NCI-H82 treated with DMSO at 0.1 percent for 48 hours (cell line): ENCODE measurements at regions not wholly inside any gene's neighbourhood (a gene's known extent, or its start where the extent isn't known, plus 50 kb on each side); places are given as distances from the start of the nearest gene placed in this dataset.

ENCODE experiments used
- DNase-seq: peaks from one replicate; lab custom pipeline; 2025; ENCODE audit not compliant: unreplicated experiment; lab: John Stamatoyannopoulos, UW

DNA sequence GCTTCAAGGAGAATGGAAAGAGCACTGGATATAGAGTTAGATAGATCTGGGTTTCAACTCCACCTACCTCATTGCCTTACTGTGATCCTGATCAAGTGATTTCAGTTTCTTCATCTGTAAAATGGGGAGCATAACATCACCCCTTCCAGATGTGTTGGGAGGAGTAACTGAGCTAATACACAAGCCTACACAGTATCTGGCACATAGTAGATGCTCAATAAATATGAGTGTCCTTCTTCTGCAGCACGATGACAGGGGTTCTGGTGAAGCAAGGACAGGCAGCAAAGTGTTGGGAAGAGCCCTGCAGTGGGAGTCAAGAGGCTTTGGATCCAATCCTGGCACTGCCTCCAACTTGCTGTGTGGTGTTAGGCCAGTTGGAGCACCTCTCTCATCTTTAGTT, 270.0 kb downstream of the UACA start:
- DNase-seq: no peak

DNA sequence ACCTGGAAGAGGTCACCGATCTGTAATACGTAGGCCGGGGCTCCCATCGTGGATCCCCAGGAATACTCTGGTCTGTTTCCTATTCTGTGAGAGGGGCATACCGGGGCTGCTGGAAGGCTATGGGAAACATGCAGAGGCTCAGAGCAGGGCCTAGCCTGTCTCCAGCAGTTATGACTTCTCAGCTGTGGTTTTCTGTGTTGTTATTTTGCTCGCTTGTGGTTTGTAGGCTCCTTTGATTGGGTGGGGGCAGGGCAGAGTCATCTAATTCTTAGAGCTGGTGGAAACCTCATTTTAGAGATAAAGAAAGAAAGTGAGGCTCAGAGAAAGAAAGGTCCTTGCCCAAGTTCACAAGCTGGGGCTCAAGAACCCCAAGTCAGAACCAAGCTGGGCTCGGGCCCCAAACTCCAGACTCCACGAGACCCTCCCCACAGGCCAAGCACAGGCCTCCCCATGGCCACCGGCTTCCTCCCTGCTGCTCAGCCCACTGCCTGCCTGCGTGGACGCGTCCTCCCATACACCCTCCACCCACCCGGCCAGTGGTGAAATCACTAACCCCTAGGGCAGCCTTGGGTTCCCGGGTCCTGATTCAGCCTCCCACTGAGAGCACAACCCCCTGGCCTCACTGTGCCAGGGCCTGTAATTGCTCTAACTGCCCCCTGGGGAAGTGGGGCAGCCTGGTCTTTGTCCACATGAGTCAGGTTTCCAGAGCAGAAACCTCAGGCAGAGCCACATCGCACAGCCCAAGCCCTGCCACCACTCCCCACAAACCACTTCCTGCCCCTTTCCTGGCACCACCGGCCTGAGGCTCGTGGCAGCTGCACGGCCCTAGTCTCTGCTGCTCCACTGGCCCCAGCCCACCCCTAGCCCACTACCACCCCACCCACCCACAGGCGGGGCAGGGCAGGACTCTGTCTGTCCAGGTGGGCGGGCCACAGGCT, 270.8 kb downstream of the UACA start:
- no peak for DNase-seq

DNA sequence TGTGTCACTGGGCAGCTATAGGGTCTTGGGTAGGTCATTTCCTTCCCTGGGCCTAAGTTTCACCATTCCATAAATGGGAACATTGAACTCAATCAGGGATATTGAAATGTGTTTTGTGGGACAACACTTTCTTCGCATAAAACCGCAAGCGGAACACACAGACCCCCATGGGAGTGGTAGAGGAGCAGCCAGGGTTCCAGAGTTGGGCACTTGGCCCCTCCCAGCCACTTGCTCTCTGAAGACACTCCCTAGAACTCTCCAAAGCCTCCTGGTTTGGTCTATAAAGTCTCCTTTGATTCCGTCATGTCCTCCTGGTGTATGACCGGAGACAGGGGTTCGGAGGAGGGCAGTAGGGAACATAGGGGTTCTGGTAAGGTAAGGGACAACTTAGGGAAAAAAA, 271.7 kb downstream of the UACA start:
- no peak for DNase-seq

DNA sequence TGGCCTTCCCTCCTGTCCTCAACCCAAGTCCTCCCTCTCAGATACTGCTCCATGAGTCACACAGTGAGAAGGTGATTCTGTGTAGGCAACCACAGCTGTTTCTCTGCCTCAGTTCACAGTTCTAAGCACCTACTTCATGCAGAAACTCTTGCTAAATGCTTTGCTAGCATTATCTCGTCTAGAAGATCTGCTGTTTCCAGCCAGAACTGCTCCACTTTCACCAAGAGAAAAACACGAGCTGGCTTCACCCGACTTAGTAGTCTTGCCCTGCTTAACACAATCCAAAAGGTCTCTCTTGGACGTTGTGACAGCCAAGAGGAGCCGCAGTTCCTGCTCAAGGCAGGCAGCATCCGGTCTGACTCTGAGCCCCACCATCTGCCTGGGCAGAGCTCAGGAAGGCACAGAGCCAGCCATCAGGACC, 272.1 kb downstream of the UACA start:
- no peak for DNase-seq

DNA sequence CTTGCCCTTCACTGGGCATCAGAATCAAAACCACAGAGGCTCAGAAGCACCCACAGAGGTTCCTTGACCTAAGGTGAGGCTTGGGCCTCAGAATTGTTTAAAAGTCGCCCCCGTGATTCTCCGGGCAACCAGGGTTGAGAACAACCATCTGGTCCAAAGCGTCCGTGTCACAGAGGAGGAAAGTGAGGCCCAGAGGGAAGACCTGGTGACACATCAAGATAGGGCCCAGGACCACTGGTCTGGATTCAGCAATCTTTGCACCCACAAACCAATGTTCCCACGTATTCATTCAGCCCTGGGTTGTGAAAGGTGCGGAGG, 272.6 kb downstream of the UACA start:
- no peak for DNase-seq

DNA sequence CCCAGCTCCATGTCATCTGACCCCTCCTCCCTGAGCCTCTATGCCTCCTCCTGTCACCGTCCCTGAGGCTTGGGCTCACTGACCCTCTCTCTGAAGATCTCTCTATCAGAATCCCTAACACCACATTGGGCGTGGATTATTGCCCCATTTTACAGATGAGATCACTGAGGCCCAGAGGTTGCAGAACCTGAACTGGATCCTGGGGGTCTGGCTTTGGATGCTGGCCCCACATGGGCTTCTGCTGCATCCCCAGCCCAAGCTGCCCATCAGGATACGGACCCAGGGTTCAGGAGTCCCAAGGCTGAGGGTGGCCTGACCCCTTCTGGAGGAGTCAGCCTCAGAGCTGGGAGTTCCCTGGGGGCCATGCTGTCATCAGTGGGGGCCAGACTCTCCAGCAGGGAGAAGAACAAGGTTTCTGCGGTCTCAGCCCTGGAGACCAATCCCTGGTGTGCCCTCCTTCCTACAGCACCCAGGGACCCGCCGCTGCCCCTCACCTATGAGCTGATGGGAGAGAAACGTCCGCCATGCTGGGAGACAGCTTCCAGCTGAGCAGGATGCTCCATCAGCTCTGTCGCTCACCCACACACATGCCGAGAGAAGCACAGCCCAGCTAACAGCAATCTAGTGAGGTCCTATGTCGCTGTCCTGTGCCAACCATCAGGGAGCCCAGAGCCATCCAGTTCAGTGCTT, 273.1 kb downstream of the UACA start:
- no peak for DNase-seq

DNA sequence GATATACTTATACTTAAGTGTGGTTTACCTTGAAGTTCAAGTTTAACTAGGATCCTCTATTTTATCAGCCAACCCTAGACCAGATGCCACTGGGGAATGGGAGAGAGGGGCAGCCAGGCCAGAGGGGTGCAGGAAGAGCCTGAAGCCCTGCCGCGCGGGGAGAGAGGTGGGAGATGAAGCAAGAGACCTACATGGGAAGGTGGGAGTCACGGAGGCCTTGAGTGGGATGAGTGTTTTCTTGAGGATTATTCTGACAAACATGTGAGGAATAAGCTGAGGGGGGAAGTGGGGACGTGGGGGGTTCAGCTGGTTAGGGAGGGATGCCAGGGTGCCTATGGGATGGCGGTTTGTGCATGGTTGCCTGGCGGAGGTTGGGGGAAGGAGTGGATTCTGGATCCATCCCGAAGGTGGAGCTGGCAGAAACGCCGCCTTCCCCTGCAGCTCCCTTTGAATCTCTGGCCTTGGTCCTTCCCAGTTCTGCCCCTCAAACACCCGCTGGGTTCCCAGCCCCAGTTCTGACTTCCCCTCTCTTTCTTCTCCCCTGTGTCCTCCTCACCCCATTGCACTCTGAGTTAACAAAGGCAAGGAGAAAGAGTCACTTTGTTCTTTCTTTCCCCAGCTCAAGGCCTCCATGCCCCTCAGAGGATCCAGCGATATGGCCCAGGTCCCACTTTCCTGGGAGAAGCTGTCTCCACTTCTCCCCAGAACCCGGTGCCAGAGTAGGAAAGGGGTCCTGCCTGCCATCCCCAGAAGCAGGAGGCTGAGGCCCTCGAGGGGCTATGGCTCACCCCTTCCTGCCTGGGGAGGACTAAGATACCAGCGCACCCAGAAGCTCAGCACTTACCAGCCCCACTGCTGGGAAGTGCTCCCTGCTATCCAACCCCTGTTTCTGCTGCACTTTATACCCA, 274.2 kb downstream of the UACA start:
- no peak for DNase-seq

DNA sequence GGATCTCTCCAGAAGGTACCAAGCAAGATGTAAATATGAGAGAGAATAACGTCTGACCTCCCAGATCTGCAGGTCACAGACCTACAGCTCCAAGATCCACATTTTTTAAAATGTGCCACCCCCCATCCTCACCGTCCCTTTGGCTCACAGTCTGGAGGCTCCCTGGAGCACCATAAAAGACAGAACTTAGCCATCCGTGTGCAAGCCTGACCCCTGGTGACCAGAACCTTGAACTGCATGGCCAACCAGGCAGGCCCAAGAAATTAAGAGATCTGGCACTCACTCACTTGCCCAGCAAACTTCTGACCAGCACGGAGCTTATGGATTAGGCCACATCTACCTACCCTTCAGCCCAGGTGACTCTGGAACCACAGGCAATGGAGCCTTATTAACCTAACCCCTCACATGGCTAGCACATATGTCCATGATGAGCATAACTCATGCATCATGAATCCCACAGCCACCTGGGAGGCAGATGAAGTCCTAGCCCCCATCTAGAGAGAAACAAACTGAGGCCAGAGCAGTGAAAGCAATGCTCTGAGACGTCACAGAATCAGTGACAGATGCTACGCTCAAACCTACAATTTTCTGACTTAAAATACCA, 275.3 kb downstream of the UACA start:
- peak; percentile 47 for DNase-seq

DNA sequence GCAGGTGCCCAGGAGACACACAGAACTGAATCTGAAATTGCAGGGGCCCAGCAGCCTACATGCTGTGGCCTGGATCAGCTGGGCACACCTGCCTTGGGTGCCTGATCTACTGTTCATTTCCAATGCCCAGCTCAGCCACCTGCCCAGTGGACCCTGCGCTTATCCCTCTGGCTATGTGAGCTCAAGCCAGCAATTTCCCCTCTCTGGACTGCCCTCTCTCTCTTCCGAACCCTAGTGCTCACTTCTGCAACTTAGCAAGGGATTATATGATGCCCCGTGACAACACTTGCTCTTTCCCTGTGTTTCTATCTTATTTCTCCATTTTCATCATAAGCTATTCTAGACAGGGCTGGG, 276.0 kb downstream of the UACA start:
- no peak for DNase-seq

DNA sequence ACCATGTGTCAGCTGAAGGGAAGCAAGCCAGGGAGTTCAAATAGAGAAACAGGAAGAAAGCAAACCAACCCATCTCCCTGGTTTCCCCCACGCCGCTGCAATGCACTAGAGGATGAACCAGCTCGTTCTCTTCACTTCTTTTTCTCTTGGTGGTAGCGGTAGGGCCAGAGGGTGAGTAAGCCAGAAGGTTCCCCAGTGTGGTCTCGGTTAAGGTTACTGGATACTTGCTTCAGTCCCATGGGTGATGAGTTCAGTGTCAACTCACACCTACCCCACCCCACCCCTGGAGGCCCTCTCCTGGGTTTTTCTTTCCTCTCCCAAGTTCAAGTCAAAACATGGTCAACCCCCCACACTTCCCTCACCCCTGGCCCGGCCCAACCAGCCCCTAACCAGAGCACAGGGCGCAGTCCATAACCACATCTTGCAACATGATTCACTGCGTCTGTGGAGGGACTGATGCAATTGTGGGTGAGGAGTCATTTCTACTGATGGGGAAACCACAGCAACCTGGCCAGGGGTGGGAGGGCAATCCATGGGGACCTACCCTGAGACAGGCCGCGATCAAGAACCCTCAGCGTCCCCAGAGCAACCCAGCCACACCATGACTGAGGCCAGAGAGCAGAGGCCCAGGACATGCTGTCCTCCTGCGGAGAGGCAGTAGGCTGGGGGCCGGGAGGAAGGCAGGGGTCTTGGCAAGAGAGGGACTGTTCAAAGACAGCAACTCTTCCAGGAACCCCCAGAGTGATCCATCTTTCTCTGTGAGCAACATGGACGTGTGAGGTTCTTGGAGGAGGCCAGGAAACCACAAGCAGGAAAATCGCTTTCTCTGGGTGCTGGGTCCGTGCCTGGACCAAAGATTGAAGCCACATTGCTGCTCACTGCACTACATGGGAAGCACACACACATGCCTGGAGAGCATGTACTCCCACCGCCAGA, 276.6 kb downstream of the UACA start:
- DNase-seq: no peak

DNA sequence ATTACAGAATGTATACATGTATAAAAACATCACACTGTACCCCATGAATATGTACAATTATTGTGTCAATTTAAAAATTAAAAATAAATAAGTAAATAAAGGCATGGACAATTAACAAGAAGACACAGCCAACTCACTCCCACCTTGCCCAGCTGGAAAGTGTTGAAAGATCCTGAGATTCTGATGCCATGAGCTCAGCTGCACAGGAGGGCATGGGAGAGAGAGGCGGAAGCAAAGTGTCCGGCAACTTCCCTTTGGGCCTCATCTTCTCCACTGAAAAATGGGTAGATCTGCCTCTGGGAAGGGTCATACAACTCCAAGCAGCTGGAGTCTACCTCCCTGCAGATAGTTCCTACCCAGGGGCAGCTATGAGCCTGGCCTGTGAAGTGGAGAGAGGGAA, 277.3 kb downstream of the UACA start:
- no peak for DNase-seq

DNA sequence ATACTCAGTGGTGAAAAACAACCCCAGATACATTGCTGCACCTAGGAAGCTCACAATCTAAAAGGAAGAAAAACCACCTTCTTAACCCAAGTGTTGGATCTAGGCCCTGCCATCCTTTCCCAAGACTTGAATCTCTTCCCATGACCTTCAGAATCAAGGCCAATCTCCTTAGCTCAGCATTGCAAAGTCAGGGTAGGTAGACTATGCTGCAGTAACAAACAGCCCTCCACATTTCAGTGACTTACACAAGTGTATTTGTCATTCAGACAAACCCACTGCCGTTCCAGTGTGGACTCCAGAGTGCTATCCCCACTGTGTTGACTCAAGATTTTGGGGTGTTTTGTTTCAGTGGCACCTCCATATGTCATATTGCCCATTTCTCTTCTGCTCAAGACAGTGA, 278.4 kb downstream of the UACA start:
- no peak for DNase-seq

DNA sequence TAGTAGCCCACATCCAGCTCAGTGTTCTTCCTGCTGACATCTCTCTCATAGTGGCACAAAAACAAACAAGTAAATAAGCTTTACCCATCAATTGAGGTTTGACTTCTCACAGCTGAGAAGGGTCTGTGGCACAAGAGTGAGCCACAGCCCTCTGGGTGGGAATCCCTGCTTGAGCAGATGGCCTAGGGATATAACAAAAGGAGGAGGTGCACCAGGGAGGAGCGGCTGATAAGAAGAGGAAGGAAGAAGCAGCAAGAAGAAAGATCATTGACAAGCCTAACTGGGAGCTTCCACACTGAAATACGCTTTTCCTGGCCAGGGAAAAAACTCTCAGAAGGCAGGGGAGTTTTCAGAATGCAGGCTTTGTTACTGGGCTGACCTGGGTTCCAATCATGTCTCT, 279.8 kb downstream of the UACA start:
- peak; percentile 23 for DNase-seq

DNA sequence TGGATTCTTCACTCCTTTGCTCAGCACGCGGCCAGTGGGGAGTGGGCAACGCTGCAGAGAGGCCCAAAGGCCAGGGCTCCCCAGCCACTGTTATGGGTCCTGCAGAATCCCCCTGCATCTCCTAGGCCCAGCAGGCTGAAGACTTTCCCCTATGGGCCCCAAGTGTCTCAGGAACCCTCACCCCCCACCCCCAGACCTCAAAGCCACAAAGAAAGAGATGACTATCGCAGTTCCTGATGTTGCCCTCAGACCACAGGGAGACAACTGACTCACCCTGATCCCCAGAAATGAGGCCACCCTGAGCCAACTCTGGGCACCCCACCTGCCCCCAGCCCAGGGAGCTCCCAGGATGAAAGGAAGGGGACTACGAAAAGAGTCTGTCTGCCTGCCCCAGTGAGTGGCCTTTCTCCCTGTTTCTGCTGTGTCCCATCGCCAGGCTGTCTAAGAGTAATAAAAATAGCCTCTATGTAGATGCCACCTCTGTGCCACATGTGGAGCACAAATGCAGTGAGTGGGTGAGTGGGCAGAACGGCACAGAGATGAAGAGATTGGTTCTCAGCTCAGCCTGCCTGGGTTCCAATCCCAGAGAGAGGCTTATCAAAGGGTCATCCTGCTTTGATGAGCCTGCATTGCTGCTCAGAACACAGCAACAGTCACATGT, 283.0 kb downstream of the UACA start:
- DNase-seq: no peak

DNA sequence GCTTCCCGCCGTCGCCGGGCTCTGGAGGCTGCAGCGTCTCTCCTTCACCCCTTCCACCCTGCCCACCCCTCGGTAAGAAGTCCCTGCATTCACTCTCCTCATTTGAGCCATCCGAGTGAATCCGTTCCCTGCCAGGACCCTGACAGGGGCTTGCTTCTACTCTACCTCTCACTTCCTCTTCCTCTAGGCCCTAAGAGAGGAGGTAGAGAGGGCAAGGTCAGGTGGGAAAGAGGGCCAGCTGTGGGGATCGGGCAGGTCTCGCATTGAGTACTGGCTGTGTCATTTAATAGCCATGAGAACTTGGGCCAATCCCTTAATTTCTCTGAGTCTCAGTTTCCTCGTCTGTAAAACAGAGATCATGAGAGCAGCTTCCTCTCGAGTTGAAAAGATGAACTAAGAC, 283.6 kb downstream of the UACA start:
- no peak for DNase-seq

DNA sequence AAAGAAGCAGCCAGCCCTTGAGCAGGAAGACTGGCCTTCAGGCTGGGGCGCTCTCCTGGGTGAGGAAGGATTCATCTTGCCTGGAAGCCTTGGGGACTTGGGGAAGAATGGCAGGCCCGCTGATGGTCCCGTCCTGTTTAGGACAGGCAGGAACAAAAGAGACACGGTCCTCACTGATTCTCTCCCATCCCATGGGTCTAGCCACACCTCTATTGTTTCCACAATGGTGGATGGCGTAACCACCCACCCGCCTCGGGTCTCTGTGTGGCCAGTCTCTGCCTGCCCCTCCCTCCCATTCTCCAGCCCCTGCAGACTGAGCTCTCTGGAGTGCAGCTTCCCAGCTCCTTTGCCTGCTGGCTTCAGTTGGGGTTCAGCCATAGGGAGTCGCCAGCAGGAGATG, 284.3 kb downstream of the UACA start:
- no peak for DNase-seq

DNA sequence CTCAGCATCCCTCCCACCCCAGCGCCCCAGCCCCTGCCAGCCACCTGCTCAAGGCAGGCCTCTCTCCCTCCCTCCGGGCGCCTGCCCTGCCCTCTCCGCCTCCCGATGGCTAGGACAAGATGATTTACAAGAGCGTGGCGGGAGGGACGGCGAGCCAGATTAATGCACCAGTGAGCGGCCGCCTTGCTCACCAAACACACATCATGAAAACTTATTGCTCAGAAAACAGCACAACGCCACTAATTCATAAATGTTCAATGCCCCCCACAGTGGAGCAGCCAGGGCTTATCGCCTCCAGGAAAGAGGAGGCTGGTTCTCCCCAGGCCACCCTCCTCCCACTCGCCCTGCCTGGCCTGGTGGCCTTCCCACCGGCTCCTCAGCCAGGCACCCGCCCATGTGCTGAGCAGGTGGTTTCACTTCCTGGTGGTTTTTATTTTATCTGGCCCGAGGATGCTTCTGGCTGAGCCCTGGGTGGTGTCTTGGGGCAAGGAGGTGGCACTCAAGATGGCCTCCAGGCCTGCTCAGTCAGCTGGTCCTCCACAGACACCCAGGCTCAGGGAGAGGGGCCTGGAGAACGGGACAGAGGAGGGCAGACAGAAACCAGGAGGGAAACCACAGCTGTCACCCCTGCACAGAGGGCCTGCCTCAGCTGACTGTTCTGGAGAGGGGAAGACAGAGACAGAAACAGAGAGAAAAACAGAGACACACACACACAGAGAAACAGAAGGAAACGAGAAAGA, 284.9 kb downstream of the UACA start:
- DNase-seq: no peak

DNA sequence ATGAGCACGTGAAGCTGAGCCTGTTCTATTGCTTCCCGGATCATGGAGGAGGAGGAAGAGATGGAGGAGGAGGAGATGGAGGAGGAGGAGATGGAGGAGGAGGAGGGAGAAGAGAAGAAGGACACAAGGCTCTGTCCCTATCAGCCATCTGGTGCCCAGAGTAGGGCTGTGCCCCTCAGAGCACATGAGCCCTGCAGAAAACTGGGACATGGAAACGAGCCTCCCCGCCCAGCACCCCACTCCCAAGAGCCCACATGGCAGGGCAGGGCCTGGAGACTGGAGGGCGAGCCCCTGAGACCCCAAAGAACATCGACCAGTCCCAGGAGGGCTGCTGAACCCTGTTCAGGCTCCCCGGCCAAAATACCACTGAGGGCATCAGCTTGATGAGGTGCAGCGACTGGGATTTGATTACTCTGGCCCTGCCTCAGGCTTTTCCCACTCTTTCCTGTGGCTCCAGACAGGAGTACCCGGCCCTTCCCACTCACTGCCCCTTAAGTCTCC, 285.6 kb downstream of the UACA start:
- DNase-seq: no peak

DNA sequence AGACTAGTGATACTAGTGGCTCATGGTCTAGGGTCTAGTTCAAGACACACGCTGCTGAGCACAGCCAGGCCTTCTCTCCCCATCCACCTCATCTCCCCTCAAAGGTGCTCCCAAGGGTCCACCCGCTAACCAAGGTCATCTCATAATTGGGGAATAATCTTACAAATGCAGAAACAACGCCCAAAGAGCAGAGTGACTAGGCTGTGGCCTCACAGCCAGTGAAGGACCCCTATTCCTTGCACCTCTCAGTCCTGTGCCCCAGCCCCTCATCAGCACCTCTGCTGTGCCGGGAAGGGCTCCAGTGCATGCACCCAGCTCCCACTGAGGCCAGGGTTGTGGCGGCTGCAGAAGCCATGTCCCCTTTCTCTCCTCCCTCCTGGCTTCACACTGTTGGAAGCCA, 286.9 kb downstream of the UACA start:
- no peak for DNase-seq
